Dermis blood vessel endothelial cell (primary cell): ENCODE measurements at regions not wholly inside any gene's neighbourhood (a gene's known extent, or its start where the extent isn't known, plus 50 kb on each side); places are given as distances from the start of the nearest gene placed in this dataset.
"Not testable (repeated sequence)": the region's sequence is repeated elsewhere in the genome, so short reads cannot be mapped to it uniquely, and the experiment has no call there.

ENCODE experiments used
- DNase-seq: peaks from one replicate; pipeline ENCODE4 v3.0.0; 2010

- DNase-seq, result no peak
Measured at GRCh38 chr3:139136469-139137202, 91.9 kb upstream of the PRR23C start.

- DNase-seq, result no peak
Measured at GRCh38 chr3:139140553-139140952, 95.9 kb upstream of the PRR23C start.

GRCh38 chr3:139145980-139146379, 101.3 kb upstream of the PRR23C start:
- DNase-seq, result not testable (repeated sequence)

GRCh38 chr3:139151530-139151929, 106.8 kb upstream of the PRR23C start:
- DNase-seq, result no peak

GRCh38 chr3:139153434-139153833, 108.7 kb upstream of the PRR23C start:
- DNase-seq, result not testable (repeated sequence)

- DNase-seq, result no peak
Measured at GRCh38 chr3:139157161-139157932, 112.7 kb upstream of the PRR23C start.

- DNase-seq, result no peak
Measured at GRCh38 chr3:139159356-139159755, 114.7 kb upstream of the PRR23C start.

GRCh38 chr3:139173372-139174108, 128.8 kb upstream of the PRR23C start:
- DNase-seq, result peak; percentile 48

- DNase-seq, result no peak
Measured at GRCh38 chr3:139180489-139180888, 135.8 kb upstream of the PRR23C start.

GRCh38 chr3:139182143-139182542, 137.5 kb upstream of the PRR23C start:
- DNase-seq, result no peak

- no peak for DNase-seq
Measured at GRCh38 chr3:139182598-139182997, 137.9 kb upstream of the PRR23C start.

- DNase-seq, result no peak
Measured at GRCh38 chr3:139185527-139185926, 140.8 kb upstream of the PRR23C start.

GRCh38 chr3:139187154-139187553, 142.5 kb upstream of the PRR23C start:
- peak; percentile 34 for DNase-seq

GRCh38 chr3:139187648-139188047, 143.0 kb upstream of the PRR23C start:
- DNase-seq, result no peak

GRCh38 chr3:139189943-139190342, 145.3 kb upstream of the PRR23C start:
- no peak for DNase-seq

GRCh38 chr3:139194421-139194820, 149.4 kb upstream of the MRPS22 start:
- not testable (repeated sequence) for DNase-seq

- DNase-seq, result not testable (repeated sequence)
Measured at GRCh38 chr3:139196146-139196545, 147.7 kb upstream of the MRPS22 start.

- DNase-seq, result no peak
Measured at GRCh38 chr3:139197251-139197650, 146.6 kb upstream of the MRPS22 start.

GRCh38 chr3:139198186-139198585, 145.6 kb upstream of the MRPS22 start:
- DNase-seq, result no peak

- no peak for DNase-seq
Measured at GRCh38 chr3:139198929-139199328, 144.9 kb upstream of the MRPS22 start.

GRCh38 chr3:139199421-139200010, 144.3 kb upstream of the MRPS22 start:
- no peak for DNase-seq

GRCh38 chr3:139201446-139202225, 142.2 kb upstream of the MRPS22 start:
- DNase-seq, result no peak
